Amniotic epithelial cell (primary cell): ENCODE measurements at regions not wholly inside any gene's neighbourhood (a gene's known extent, or its start where the extent isn't known, plus 50 kb on each side); places are given as distances from the start of the nearest gene placed in this dataset.
"Not testable (repeated sequence)": the region's sequence is repeated elsewhere in the genome, so short reads cannot be mapped to it uniquely, and the experiment has no call there.

Source experiments
- DNase-seq: peaks from one replicate; pipeline ENCODE4 v3.0.0-alpha.2; 2010; ENCODE audit warnings: low read depth

DNA sequence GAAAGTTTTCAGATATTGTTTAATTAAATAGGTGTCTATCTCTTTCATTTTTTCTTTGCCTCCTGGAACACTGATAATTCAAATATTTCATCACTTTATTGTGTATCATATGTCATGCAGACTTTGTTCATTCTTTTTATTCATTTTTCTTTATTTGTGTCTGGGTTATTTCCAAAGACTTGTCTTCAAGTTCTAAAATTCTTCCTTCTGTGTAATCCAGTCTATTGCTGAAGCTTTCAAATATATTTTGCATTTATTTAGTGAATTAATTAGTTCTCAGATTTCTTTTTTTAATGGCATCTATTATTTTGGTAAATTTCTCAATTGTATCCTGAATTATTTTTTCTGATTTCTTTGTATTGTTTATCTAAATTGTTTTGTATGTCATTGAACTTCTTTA is 70.1 kb downstream of the ZNF330 start:
- DNase-seq: no peak

- DNase-seq: peak; percentile 3
Observed at GRCh38 chr4:141294306-141294705, 73.6 kb downstream of the ZNF330 start.

- no peak for DNase-seq
Observed at GRCh38 chr4:141301216-141301615, 80.5 kb downstream of the ZNF330 start.

GRCh38 chr4:141302924-141303323 is 82.2 kb downstream of the ZNF330 start:
- DNase-seq: no peak

- no peak for DNase-seq
Observed at GRCh38 chr4:141304346-141304745, 83.7 kb downstream of the ZNF330 start.

DNA sequence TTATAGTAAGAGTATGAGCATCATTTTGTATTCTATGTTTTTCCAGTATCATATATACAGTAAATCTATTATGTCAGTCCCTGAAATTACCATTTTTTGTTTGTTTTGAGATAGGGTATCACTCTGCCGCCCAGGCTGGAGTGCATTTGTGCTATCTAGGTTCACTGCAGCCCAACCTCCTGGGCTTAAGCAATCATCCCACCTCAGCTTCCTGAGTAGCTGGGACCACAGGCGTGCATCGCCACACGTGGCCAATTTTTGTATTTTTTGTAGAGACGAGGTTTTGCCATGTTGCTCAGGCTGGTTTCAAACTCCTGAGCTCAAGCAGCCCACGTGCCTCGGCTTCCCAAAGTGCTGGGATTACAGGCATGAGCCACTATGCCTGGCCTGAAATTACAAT is 85.6 kb downstream of the ZNF330 start:
- DNase-seq: no peak

- peak; percentile 71 for DNase-seq
Observed at GRCh38 chr4:141307241-141307689, 86.6 kb downstream of the ZNF330 start.

- no peak for DNase-seq
Observed at GRCh38 chr4:141309874-141310273, 89.2 kb downstream of the ZNF330 start.

DNA sequence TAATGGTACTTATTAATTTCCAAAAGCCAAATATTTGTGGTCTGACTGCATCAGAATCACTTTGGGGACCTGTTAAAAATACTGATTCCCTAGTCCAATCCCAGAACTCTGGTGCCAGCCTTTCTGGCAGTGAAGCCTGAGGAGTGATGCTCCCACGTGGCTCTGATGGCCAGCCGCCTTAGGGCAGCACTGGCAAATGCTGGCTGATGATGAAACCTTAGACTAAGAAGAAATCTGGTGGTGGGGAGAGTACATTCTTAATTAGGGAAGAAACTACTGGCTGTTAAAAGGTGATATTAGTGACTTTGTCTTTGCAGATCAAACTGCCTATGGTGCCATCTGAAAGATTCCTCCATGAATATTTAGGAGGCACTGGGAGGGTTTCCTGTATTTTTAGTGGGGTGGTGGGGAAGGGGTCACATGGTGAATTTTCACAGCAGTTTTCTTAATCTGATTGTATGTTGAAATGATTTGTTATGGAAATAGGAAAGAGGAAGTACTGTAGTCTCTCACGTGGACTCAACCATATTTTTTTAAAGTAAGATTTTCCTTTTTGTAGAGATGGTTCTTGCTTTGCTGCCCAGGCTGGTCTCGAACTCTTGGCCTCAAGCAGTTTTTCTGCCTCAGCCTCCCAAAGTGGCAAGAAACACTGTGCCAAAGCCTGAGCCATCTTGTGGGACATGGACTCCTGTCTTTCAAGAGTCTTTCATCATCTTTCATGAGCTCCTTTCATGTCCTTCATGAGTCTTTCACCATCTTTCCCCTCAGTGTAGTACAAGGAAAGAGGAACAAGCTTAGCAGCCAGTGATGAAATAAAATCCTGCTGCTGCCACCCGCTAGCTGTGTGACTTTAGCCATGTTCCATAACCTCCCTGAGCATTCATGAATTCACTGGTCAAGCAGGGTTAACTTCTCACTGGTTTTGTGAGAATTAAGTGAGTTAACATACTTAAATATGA is 90.8 kb downstream of the ZNF330 start:
- no peak for DNase-seq

- DNase-seq: no peak
Observed at GRCh38 chr4:141314627-141315026, 93.9 kb downstream of the ZNF330 start.

DNA sequence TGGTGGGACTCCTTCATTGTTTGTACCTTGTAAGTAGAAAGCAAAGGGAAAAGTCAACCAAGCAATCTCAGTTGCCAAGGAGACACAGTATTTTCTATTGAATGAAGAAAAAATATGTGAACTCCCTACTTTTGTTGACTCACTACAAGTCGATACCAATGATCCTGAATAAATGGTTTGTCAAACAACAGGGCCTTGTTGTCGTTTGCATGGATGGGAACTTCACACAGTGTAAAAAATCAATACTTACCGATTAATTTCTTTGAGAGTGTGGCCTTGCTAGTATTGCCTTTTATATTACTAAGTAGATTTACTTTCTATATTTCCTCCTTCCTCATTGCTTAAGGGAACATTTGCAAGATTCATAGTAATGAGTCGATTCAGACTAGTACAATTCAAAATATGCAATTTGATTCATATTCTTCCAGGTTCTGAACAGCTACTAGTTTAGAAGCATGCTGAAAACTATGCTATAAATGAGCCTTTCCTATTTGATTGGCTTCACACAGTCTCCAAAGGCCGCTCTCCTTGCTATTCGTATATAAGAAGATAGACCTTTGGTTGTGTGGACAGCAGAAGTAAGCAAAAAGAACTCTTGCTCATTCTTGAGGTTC is 108.0 kb downstream of the ZNF330 start:
- DNase-seq: no peak

DNA sequence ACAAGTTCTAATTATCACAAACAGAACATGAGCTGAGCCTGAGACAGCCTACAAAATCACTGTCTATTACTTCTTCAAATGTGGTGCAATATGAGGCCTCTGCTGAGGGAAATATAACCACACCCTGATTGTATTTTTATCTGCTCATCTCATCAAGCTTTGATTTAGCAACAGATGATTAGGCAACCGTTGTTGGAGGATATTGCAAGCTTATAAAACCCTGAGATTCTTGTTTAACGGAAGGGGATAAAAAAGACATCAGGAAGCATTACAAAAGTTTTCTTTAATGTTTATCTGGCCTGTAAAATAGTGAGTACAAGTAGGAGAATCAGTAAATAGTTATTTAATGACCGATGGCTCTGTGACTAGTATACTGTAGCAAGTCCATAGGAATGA is 108.5 kb downstream of the ZNF330 start:
- peak; percentile 97 for DNase-seq

GRCh38 chr4:141330616-141331015 is 109.9 kb downstream of the ZNF330 start:
- no peak for DNase-seq

- no peak for DNase-seq
Observed at GRCh38 chr4:141331534-141332358, 111.1 kb downstream of the ZNF330 start.

DNA sequence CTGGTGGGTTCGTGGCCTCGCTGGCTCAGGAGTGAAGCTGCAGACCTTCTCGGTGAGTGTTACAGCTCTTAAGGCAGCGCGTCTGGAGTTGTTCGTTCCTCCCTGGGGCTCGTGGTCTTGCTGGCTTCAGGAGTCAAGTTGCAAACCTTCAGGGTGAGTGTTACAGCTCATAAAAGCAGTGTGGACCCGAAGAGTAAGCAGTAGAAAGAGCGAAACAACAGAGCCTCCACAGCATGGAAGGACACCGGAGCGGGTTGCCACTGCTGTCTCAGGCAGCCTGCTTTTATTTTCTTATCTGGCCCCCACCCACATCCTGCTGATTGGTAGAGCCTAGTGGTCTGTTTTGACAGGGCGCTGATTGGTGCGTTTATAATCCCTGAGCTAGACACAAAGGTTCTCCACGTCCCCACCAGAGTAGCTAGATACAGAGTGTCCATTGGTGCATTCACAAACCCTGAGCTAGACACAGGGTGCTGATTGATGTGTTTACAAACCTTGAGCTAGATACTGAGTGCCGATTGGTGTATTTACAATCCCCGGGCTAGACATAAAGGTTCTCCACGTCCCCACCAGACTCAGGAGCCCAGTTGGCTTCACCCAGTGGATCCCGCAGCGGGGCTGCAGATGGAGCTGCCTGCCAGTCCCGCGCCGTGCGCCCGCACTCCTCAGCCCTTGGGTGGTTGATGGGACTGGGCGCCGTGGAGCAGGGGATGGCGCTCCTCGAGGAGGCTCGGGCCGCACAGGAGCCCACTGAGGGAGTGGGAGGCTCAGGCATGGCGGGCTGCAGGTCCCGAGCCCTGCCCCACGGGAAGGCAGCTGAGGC is 111.9 kb downstream of the ZNF330 start:
- DNase-seq: not testable (repeated sequence)

DNA sequence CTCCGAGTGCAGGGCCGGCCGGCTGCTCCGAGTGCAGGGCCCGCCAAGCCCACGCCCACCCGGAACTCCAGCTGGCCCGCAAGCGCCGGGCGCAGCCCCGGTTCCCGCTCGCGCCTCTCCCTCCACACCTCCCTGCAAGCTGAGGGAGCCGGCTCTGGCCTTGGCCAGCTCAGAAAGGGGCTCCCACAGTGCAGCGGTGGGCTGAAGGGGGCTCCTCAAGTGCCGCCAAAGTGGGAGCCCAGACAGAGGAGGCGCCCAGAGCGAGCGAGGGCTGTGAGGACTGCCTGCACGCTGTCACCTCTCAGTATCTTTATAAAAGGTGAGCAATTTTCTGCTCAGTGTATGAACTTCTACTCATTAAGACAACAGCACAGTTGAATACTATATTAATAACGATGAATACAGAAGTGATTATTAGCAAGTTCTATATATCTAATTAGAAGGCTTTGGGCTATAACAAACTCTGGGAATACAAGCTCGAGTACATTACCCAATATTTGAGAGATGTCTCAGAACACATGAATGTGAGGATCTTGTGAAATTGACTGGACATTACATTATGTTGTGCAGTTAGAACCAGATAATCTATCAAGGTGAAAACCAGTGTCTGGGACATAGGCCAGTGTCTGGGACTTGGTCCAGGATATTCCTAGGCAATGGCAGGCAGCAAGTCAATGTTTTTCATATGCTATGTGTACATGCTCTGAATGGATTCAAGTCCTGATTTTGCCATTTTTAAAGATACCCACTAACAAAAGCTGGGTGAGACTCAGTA is 112.9 kb downstream of the ZNF330 start:
- DNase-seq: peak; percentile 96

DNA sequence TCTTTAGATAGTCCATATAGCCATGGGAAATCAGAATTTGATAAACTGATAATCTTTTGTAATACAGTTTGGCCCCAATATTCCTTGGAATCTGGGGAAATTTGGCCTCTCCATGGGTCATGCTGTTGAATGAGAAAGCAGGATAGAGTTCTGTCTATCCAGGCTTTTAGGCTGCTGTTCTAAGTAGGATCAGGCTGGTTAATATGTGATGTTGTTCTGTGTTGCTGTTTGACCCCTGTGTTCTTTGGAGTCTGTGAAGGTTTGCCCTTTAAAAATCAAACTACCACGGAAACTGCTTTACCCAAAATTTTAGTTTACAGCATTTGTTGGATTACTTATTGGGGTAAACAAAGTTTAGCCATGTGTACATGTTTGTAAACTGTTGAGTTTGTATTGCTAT is 114.5 kb downstream of the ZNF330 start:
- no peak for DNase-seq

DNA sequence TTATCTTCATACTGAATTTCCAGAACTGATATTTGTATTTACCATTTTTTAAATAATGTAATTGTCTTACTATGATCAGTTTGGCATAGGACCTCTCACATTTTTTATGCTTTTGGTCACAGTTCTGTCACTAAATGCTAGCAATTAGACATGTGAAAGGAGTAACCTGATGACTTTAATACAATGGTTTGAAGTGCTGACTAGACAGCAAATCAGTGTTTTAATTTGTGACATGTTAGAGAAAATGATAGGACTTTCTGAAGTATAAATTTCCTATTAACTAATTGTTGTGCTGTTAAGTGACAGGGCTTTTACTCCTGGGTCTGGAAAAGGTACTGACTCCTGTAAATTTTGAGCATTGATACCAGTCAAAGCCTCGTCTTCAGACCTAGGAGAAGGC is 117.5 kb downstream of the ZNF330 start:
- no peak for DNase-seq

DNA sequence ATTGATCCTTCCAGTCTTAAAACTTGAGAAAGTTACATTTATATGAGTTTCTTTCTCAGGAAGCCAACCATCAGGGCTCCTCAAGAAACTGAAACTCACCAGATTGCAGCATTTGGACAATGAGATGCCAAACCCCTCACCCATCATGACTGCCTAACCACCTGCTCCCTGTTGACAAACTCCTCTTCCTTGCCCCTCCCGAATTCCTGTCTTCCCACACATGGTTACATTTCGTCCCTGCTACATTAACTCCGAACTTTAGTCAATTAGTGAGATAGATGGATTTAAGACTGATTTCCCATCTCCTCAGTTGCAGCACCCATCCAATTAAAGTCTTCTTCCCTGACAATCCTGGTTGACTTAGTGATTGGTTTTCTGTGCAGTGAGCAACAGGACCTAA is 118.7 kb downstream of the ZNF330 start:
- DNase-seq: no peak

DNA sequence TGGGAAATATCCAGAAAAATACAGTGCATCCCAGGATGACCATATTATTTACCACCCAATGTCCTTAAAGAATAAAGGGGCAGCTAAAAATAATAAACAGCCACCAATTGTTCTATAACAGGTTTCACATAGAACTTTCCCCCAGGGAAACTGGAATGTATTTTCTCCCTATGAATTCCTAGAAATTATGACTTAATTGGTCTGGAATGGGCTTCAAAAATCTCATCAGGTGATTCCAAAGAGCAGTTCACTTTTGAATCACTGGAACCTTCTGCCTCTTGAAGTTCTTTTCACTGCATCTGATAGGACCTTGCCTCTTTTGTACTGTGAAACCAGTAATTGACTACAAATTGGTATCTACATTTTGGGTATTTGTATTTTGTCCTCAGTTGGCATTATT is 119.3 kb downstream of the ZNF330 start:
- peak; percentile 39 for DNase-seq

DNA sequence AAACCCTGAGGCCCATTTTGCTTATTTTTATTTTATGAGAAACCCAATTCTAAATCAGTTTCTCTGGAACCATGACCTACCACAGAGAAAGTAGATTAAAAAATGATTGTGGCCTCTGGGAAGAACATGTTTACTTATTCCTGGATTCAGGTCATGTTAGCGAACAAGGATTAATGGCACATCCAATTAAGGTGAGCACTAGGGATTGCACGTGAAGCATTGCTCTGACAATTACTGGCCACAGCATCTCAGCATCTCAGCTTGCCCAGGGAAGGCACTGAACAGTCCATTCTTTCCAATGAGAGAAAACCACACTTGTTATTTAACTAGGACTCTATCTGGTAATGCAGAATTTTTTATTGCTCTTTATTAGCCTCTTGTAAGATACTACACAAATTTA is 119.8 kb downstream of the ZNF330 start:
- no peak for DNase-seq
